Stimulated activated CD4-positive, alpha-beta T cell treated with anti-CD3 and anti-CD28 coated beads, Interleukin-4, amount 100 ng/mL, for 24 hours (primary cell): ENCODE measurements at regions not wholly inside any gene's neighbourhood (a gene's known extent, or its start where the extent isn't known, plus 50 kb on each side); places are given as distances from the start of the nearest gene placed in this dataset.
"Not testable (repeated sequence)": the region's sequence is repeated elsewhere in the genome, so short reads cannot be mapped to it uniquely, and the experiment has no call there.

Experiments used
- DNase-seq: peaks from one replicate; pipeline ENCODE4 v3.0.0-alpha.2; 2020

DNA sequence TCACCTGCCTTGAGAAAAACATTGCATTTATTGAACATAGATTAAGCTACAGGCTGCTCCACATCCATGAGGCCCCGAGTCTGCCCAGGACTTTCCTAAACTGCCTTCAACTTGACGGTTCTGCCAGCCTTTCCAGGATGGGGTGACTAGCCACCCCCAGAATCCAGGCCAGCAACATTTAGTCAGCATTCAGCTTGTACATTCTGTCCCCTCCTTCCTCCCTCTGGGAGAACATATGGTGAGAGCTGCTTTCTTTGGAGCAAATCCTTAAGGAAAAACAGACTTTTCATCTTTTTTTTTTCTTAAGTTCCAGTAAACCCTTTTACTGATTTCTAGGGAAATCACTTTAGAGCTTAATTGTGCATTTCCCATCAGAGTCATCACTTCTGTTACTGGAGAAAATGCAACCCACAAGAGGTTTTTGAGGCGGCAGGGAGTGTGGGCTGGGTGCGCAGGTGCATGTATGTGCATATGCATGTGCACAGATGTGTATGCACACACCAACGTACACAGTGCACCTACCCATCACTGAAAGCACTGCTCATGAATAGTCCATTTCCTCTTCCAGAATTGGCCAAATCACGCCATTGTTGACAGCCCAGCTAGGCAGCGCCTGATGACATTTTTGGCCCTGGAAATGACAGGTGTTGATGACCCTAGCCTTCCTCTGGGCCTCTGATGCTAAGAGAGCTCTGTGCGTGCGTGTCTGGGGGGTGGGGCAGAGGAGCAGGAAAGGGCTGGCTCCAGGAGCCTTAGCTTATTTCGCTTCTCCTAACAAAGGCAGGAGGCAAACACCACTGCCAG, 145.6 kb downstream of the HSD17B3 start:
- no peak for DNase-seq

DNA sequence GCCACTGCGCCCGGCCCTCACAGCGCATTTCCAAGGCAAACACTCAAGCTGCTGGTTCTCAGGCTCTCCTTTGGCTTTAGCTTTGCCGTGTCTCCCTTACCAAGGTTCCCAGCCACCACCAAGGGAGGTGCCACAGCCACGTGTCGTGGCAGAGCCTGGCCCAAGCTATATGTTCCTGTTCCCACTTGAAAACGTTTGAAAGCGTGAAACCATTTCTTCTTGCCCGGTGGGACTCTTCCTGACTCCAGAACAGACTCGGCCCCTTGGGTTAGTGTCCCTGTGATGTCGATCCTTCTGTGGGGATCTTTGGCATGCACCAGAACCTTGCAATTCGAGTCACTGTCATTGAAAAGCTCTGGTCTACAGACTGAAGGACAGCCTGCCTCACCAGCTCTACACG, 147.9 kb downstream of the HSD17B3 start:
- no peak for DNase-seq

GRCh38 chr9:96152550-96152949, 149.4 kb downstream of the HSD17B3 start:
- DNase-seq: no peak

GRCh38 chr9:96150324-96151227, 151.4 kb downstream of the HSD17B3 start:
- DNase-seq: peak; percentile 48

- DNase-seq: no peak
Measured at GRCh38 chr9:96149533-96150280, 152.3 kb downstream of the HSD17B3 start.

- no peak for DNase-seq
Measured at GRCh38 chr9:96148634-96149532, 153.1 kb downstream of the HSD17B3 start.

DNA sequence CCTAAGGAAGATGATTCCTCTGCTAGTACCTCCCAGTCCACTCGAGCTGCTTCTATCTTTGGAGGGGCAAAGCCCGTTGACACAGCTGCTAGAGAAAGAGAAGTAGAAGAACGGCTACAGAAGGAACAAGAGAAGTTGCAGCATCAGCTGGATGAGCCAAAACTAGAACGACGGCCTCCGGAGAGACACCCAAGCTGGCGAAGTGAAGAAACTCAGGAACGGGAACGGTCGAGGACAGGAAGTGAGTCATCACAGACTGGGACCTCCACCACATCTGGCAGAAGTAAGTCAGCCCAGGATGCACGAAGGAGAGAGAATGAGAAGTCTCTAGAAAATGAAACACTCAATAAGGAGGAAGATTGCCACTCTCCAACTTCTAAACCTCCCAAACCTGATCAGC, 154.9 kb downstream of the HSD17B3 start:
- DNase-seq: not testable (repeated sequence)

- no peak for DNase-seq
Measured at GRCh38 chr9:96141666-96142065, 160.3 kb downstream of the HSD17B3 start.

- DNase-seq: no peak
Measured at GRCh38 chr9:96141128-96141474, 160.9 kb downstream of the HSD17B3 start.

DNA sequence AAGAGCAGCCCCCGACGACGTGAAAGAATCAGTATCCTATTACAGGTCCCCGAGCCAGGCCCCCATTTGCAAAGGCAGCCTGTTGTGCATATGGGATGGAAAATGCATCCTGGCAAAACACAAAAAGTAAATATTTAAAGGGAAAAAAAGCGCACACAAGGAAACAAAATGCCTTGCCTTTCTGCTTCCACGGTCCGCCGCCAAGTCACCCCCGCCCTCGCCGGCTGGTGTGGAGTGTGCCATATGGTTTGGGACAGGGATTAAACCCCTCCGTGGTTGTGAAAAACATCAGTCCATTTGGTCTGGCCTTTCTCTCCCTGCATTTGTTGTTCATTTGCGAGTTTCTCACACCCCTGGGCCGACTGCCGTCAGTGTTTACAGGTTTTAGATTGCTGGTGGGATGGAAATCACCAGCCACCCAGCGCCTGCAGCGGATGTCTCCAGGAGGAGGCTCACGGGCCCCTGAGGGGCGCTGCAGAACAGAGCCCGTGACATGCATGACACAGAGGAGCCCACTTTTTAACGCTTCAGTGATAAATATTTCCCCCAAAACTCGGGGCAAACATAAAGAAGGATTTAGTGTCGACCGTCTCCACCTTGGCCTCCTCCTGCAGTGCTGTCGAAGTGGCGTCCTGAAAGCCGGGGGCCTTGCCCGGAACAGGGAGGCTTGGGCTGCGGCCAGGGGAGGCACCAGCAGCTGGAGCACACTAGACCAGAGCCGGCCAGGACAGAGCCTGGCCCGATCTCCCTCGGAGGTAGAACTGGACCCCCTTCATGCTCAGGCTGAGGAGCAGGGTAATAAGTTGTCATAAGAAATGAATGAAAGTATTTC, 161.5 kb downstream of the HSD17B3 start:
- no peak for DNase-seq

DNA sequence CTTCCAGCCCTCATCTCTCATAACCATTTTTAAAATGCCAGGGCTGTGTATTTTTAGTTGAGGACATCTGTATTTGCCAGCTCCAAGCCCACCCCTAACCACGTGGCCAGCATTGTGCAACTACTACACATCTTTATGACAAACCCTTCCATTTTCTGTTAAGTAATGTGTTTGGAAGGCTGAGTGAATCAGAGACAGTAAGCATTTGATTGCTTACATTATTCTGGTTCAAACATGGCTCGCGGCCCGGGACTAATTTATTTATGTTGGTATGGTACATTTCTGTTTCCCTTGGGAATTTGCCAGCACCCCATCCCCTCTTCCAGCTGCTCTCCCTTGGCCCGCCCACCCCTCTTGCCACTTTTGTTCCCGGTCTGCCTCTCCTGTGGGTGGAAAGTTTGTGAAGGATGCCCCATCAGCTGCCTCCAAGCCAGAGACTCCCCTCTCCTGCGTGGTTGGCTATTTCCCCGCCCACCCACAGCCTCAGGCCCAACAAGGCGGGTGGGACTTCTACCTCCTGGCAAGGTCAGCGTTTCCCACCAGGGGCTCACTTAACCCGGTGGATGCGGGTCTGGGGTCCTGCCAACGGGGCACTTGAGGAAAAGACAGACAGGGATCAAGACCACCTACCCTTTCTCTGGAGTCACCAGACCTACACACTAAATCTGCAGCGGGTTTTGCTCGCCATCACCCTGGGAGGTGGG, 162.2 kb downstream of the HSD17B3 start:
- DNase-seq: no peak

DNA sequence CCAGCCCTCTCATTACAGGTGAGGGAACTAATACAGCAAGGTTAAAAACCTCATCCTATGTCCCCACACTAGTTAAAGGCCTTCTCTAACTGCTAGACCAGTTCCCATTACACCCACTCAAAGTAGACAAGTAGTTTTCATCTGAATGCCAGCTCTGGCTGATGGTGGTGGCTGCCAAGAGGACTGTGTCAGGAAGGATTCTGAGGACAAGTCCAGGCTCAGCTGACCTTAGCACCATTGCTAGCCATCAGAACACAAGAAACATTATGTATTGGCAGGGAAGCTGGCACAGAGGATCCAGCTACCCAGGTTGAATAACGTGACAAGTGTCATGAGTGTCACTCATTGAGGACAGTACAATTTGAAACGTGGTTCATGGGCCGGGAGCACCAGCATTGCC, 163.4 kb downstream of the HSD17B3 start:
- no peak for DNase-seq

DNA sequence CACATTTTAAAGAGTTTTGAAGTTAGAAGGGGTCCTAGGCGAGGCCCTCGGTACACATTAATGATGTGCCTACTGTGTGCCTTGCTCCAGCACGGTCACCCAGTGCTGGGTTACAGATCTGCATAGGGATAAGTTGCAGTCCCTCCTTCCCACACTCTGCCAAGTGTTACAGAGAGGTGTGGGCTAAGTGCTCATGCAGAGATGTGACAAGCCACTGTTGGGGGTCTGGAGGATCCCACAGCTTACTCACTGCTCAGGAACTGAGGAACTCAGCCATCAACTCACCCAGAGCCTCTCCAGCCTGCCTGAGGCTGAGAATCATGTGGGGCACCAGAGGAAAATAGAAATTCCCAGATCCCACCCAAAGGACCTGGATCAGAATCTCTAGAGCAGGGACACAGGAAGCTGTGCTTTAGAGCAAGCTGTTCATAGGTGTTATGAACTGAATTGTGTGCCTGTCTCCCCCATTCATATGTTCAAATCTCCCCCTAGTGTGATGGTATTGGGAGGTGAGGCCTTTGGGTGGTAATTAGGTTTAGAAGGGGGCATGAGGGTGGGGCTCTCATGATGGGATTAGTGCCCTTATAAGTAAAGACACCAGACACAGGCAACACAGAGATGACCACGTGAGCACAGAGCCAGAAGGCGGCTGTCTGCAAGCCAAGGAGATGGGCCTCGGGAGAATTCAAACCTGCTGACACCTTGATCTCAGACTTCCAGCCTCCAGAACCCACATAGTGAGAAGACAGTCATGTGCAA, 164.1 kb downstream of the HSD17B3 start:
- no peak for DNase-seq

- DNase-seq: no peak
Measured at GRCh38 chr9:96136992-96137670, 164.8 kb downstream of the HSD17B3 start.

DNA sequence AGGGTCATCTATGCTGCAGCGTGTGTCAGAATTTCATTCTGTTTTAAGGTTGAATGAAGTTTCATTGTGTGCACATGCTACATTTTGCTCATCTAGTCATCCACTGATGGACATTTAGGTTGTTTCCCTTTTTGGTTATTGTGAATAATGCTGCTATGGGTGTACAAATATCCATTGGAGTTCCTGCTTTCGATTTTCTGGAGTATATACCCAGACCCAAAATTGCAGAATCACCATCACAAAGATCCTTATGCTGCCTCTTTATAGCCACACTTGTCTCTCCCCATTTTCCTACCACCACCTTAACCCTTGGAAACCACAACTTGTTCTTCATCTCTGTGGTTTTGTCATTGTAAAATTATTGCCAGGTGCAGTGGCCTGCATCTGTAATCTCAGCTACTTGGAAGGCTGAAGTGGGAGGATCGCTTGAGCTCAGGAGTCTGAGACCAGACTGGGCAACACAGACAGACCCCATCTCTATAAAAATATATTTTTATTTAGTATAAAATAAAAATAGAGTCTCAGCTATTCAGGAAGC, 166.2 kb downstream of the HSD17B3 start:
- DNase-seq: no peak

- no peak for DNase-seq
Measured at GRCh38 chr9:96135076-96135752, 166.8 kb downstream of the HSD17B3 start.

DNA sequence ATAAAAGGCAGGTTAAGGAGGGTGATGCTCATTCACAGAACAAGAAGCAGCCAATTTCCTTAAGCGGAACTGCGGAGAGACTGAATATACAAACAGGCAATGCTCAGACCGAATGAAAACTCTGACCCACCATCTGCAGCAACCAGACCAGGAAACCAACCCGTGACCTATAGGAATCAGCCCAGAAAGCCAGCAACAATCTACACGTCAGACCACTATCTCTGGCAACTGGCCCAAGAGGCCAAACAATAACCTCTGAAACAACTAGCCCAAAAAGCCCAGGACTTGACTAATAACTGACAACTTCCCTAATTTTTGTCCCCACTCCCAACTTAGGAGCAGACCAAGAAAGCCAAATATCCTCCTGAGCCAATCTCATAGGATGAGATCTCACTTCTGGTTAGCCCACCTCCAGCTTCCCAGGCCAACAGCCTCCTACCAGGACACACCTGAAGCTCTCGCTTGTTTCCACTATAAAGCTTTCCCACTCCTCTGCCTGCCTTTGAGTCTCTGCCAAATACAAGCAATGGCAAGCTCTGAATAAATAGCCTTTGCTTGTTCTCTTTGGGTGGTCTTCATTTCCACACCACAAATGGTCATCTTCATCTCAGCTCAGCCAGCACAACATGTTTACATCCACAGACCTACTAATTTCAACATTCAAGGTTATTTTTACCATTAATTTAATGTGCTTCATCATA, 168.5 kb downstream of the HSD17B3 start:
- no peak for DNase-seq

- DNase-seq: no peak
Measured at GRCh38 chr9:96131825-96132224, 170.2 kb downstream of the HSD17B3 start.
